B cell (primary cell): ENCODE measurements at regions not wholly inside any gene's neighbourhood (a gene's known extent, or its start where the extent isn't known, plus 50 kb on each side); places are given as distances from the start of the nearest gene placed in this dataset.

Experiments used
- ATAC-seq: fragments of 200-7000 bp; cut with Tn5 transposase; one replicate; pipeline ENCODE4 v1.10.0; 2021; ENCODE audit warnings: low read depth, mild to moderate bottlenecking, moderate number of reproducible peaks, moderate library complexity
- CTCF ChIA-PET: fragments of 350-600 bp; sonication (Branson Sonifier 250); formaldehyde crosslinking; loops from one replicate; lab custom pipeline; 2021; ENCODE audit warnings: antibody characterized with exemption, inconsistent platforms; lab: Charles Lee
- POLR2A ChIA-PET: fragments of 350-600 bp; sonication (Branson Sonifier 250); formaldehyde crosslinking; loops from one replicate; lab custom pipeline; 2021; ENCODE audit warnings: antibody characterized with exemption; lab: Charles Lee
- DNase-seq: peaks from one replicate; pipeline ENCODE4 v3.0.0; 2013
- H2AFZ ChIP-seq: 2 replicates; pipeline ENCODE4 v1.6.1; 2012; ENCODE audit warnings: mild to moderate bottlenecking, low read depth, low read length; ENCODE audit not compliant: insufficient read depth, poor library complexity, severe bottlenecking
- H3K27ac ChIP-seq, 2 donors: 1 replicate in 1 of 2; 2 replicates in 1 of 2; pipeline ENCODE4 v1.5.1; 2012 to 2013; ENCODE audit warnings: low read length in 2 of 2, mild to moderate bottlenecking in 2 of 2, moderate library complexity in 1 of 2
- H3K27me3 ChIP-seq, 4 experiments: fragments of 200-600 bp in 1 of 4; sonication (generic) in 1 of 4; replicated peaks in 1 of 4; 1 replicate in 2 of 4; 2 replicates in 2 of 4; pipeline versions ENCODE4 v1.6.1 to v1.7.0; 2013 to 2016; ENCODE audit warnings: low read length in 3 of 4, mild to moderate bottlenecking in 2 of 4, mixed read lengths in 1 of 4, moderate library complexity in 1 of 4; ENCODE audit not compliant: insufficient read depth in 4 of 4, control insufficient read depth in 3 of 4; ENCODE audit errors: control extremely low read depth in 1 of 4
- H3K36me3 ChIP-seq, 2 experiments: replicated peaks in 1 of 2; 1 replicate in 1 of 2; 2 replicates in 1 of 2; pipeline versions ENCODE4 v1.6.1 to v1.7.1; 2013; ENCODE audit warnings: low read length in 1 of 2; ENCODE audit not compliant: insufficient read depth in 2 of 2, control insufficient read depth in 1 of 2; ENCODE audit errors: control extremely low read depth in 1 of 2, extremely low read depth in 1 of 2
- H3K4me1 ChIP-seq, 2 donors: fragments of 200-600 bp in 1 of 2; sonication (generic) in 1 of 2; 1 replicate in 1 of 2; 2 replicates in 1 of 2; pipeline versions ENCODE4 v1.5.1 to v1.6.1; 2013 to 2017; ENCODE audit warnings: low read length in 2 of 2; ENCODE audit not compliant: control insufficient read depth in 2 of 2, insufficient read depth in 2 of 2
- H3K4me2 ChIP-seq: replicated peaks from 2 replicates; pipeline ENCODE3; 2012; ENCODE audit warnings: mild to moderate bottlenecking, low read depth, low read length; ENCODE audit not compliant: poor library complexity, severe bottlenecking
- H3K4me3 ChIP-seq, 5 experiments: fragments of 200-600 bp in 1 of 5; sonication (generic) in 1 of 5; 1 replicate in 3 of 5; 2 replicates in 2 of 5; pipeline versions ENCODE4 v1.5.1 to v1.7.0; 2011 to 2016; ENCODE audit warnings: low read length in 4 of 5, mild to moderate bottlenecking in 4 of 5, low read depth in 2 of 5, control low read depth in 1 of 5, moderate library complexity in 1 of 5; ENCODE audit not compliant: insufficient read depth in 1 of 5; ENCODE audit errors: control extremely low read depth in 1 of 5, extremely low read depth in 1 of 5
- H3K79me2 ChIP-seq: fragments of 200-600 bp; sonication (generic); one replicate; pipeline ENCODE4 v1.6.0; 2016; ENCODE audit warnings: low read length; ENCODE audit not compliant: control insufficient read depth, insufficient read depth
- H3K9ac ChIP-seq: fragments of 200-600 bp; sonication (generic); 2 replicates; pipeline ENCODE4 v1.6.1; 2017; ENCODE audit warnings: mild to moderate bottlenecking, low read length, moderate library complexity
- H3K9me3 ChIP-seq, 3 donors: one replicate each; pipeline versions ENCODE4 v1.6.1 to v1.7.1; 2013; ENCODE audit warnings: low read length in 2 of 3; ENCODE audit not compliant: control insufficient read depth in 2 of 3, insufficient read depth in 1 of 3; ENCODE audit errors: control extremely low read depth in 1 of 3
- H4K20me1 ChIP-seq: 2 replicates; pipeline ENCODE4 v1.6.0; 2012; ENCODE audit warnings: mild to moderate bottlenecking, low read length; ENCODE audit not compliant: insufficient read depth, control insufficient read depth, poor library complexity, severe bottlenecking
- H3K27ac Mint-ChIP-seq: one replicate; pipeline ENCODE4 v1.8.0; 2021; ENCODE audit warnings: mixed read lengths
- H3K27me3 Mint-ChIP-seq: one replicate; pipeline ENCODE4 v1.8.0; 2021; ENCODE audit warnings: mixed read lengths
- H3K4me1 Mint-ChIP-seq: one replicate; pipeline ENCODE4 v1.8.0; 2021; ENCODE audit warnings: mixed read lengths
- H3K4me3 Mint-ChIP-seq: one replicate; pipeline ENCODE4 v1.8.0; 2021; ENCODE audit warnings: mixed read lengths
- H3K9me3 Mint-ChIP-seq: one replicate; pipeline ENCODE4 v1.8.0; 2022; ENCODE audit warnings: mixed read lengths; ENCODE audit not compliant: insufficient read depth
- EZH2 ChIP-seq: IDR thresholded peaks from 2 replicates; pipeline ENCODE4 v1.6.1; 2012; ENCODE audit warnings: borderline replicate concordance, low read depth, mild to moderate bottlenecking, moderate library complexity, low read length; ENCODE audit not compliant: insufficient read depth, poor library complexity, severe bottlenecking
- WGBS: methylation state at CpG from one replicate; pipeline ENCODE4 v1.1.5; 2013; ENCODE audit warnings: missing lambda C conversion rate; ENCODE audit not compliant: insufficient coverage; 5-methylcytosine and 5-hydroxymethylcytosine counted together
- intact Hi-C: fragments of 100-400 bp; cut with micrococcal nuclease; formaldehyde crosslinking; loops from one replicate; pipeline ENCODE4 v1.10.0; 2022
- TF ChIP-seq, protein P1 (sequence below): fragments of 200-600 bp; IDR thresholded peaks from one replicate; pipeline ENCODE4 v1.8.0; 2022; ENCODE audit warnings: antibody characterized with exemption, mild to moderate bottlenecking

DNA sequence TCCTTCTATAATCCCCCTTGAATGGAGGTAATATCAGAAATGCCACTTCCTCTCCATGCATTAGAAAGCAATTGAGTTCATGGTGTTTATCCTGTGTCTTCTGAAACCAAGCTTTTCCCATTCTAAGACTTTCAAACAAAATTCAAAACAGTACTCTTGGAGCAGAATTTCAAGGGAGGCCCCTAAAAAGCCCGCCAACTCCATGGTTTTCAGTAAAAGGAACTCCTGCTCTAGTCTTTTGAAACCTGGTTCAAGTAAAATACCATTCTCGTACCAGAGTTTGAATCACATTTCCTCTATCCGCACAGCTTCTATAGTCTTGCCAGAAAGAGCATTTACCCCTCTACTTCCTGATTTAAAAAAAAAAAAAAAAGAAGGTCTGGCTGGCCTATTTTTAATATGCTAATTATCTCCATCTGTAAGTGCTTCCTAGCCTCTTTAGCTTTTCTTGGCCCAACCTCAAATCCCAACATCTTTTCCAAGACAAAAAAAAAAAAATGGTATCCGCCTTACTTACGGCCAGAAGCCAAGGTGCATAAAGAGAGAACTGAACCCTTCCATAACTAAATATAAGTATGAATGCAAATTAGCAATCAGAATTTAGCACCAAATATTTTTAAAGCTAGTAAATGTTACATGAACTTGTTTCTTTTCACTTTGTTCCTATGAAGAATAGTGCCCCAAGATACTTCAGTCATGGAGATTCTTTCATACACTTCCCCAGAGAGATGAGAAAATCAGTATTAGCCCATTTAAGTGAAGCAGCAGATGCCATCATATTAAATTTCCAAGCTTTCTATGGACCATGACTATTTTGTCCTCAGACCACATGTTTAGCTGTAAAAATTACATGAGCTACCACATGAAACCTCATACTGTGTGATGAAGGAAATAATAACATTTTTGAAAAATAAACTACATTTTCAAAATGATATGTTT lies 199.9 kb upstream of the FAM3C start:
- TF ChIP-seq, protein P1, sequence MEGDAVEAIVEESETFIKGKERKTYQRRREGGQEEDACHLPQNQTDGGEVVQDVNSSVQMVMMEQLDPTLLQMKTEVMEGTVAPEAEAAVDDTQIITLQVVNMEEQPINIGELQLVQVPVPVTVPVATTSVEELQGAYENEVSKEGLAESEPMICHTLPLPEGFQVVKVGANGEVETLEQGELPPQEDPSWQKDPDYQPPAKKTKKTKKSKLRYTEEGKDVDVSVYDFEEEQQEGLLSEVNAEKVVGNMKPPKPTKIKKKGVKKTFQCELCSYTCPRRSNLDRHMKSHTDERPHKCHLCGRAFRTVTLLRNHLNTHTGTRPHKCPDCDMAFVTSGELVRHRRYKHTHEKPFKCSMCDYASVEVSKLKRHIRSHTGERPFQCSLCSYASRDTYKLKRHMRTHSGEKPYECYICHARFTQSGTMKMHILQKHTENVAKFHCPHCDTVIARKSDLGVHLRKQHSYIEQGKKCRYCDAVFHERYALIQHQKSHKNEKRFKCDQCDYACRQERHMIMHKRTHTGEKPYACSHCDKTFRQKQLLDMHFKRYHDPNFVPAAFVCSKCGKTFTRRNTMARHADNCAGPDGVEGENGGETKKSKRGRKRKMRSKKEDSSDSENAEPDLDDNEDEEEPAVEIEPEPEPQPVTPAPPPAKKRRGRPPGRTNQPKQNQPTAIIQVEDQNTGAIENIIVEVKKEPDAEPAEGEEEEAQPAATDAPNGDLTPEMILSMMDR = no peak
- TF ChIP-seq EZH2 = no peak
- no peak overlapping the region for H3K4me3 ChIP-seq
- Mint-ChIP-seq H3K9me3 (peaks cover 2% of the 10 kb centered on the region), H3K4me3 (no peak overlapping the region), H3K27me3 (no peaks in the 10 kb centered on the region), H3K4me1 (no peaks in the 10 kb centered on the region), H3K27ac (no peak overlapping the region)
- no peak overlapping the region for H2AFZ ChIP-seq
- ChIA-PET POLR2A (no interaction called here), CTCF (interaction anchor here (0.7 kb wide), 1 partner anchor 469 kb away, joined by 4 read pairs; no protein-coding TSS in a partner anchor)
- no peak overlapping the region for H3K9ac ChIP-seq
- H3K4me2 ChIP-seq = no peak overlapping the region
- no peak for ATAC-seq
- intact Hi-C loops = no loop called here
- peaks cover 0 to 12% (median 3%) of the 10 kb centered on the region in 3 donors for H3K9me3 ChIP-seq
- H3K4me1 ChIP-seq = no peaks in the 10 kb centered on the region
- WGBS = 86% methylated on average over 1 of the region's 5 CpGs
- H3K36me3 ChIP-seq = no peaks in the 10 kb centered on the region
- peaks cover 0 to 4% (median 2%) of the 10 kb centered on the region in 4 experiments for H3K27me3 ChIP-seq
- H4K20me1 ChIP-seq = no peaks in the 10 kb centered on the region
- DNase-seq = no peak
- no peaks in the 10 kb centered on the region for H3K79me2 ChIP-seq
- no peak overlapping the region for H3K27ac ChIP-seq

DNA sequence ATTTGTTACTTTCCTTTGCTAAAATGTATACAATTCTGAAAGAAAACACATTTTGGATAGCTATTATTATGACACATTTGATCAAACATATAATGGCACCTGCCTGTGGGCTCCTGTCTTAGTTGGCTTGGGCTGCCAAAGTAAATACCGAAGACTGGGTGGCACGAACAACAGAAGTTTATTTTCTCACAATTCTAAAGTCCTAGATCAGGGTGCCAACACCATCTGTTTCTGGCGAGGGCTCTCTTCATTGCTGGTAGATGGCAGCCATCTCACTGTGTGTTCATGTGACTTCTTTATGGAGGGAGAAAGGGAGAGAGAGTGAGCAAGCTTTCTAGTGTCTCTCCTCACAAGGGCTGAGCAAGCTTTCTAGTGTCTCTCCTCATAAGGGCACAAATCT lies 195.8 kb upstream of the FAM3C start:
- 90% methylated on average over 2 of the region's 3 CpGs for WGBS
- CTCF ChIA-PET = no interaction called here
- no peak overlapping the region for H3K27ac Mint-ChIP-seq

More for the DNA sequence above, 195.8 kb upstream of the FAM3C start:
- ATAC-seq (no peak), DNase-seq (no peak)
- Mint-ChIP-seq H3K4me1 (no peaks in the 10 kb centered on the region), H3K9me3 (no peaks in the 10 kb centered on the region), H3K27me3 (no peaks in the 10 kb centered on the region), H3K4me3 (no peak overlapping the region)
- Histone ChIP-seq H3K4me3 (no peak overlapping the region), H3K27me3 (peaks cover 0 to 4% (median 2%) of the 10 kb centered on the region in 4 experiments), H3K79me2 (no peaks in the 10 kb centered on the region), H3K36me3 (no peaks in the 10 kb centered on the region), H3K4me1 (no peaks in the 10 kb centered on the region), H2AFZ (no peak overlapping the region), H3K27ac (no peak overlapping the region), H4K20me1 (no peaks in the 10 kb centered on the region), H3K9me3 (peaks cover 0 to 9% (median 0%) of the 10 kb centered on the region in 3 donors), H3K4me2 (no peak overlapping the region), H3K9ac (no peak overlapping the region)
- TF ChIP-seq EZH2 = no peak
- TF ChIP-seq, protein P1 = no peak
- intact Hi-C loops = no loop called here
- POLR2A ChIA-PET = no interaction called here
